ENCODE measurements at regions not wholly inside any gene's neighbourhood (a gene's known extent, or its start where the extent isn't known, plus 50 kb on each side); places are given as distances from the start of the nearest gene placed in this dataset.
A peak's percentile ranks its signal among the peaks of the same experiment; 100 is the strongest.

DNA sequence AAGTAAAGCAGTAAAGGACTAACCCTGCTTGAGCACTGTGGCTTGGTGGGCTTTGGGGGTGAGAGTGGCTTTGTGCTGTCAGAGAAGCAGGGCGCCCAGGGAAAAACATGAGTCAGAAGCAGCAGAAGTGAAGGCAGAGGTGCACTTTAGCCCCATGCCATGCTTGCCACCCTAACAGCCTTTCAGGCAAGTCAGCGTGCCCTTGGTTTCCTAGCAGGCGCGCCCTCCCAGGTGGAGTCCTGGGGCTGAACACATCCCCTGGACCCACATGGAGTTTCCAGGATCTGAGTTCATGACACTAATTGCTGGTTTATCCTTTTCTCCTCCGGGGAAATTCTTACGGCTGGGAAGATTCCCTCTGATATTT is 106.6 kb downstream of the TLR5 start:
- TF ChIP-seq EZH2phosphoT487 (IDR thresholded peaks at IDR 0.05) = no peak
- no peak for TF ChIP-seq EZH2 (IDR thresholded peaks at IDR 0.05)
- TF ChIP-seq, protein P1, sequence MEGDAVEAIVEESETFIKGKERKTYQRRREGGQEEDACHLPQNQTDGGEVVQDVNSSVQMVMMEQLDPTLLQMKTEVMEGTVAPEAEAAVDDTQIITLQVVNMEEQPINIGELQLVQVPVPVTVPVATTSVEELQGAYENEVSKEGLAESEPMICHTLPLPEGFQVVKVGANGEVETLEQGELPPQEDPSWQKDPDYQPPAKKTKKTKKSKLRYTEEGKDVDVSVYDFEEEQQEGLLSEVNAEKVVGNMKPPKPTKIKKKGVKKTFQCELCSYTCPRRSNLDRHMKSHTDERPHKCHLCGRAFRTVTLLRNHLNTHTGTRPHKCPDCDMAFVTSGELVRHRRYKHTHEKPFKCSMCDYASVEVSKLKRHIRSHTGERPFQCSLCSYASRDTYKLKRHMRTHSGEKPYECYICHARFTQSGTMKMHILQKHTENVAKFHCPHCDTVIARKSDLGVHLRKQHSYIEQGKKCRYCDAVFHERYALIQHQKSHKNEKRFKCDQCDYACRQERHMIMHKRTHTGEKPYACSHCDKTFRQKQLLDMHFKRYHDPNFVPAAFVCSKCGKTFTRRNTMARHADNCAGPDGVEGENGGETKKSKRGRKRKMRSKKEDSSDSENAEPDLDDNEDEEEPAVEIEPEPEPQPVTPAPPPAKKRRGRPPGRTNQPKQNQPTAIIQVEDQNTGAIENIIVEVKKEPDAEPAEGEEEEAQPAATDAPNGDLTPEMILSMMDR (IDR thresholded peaks at IDR 0.05) = no peak
- Histone ChIP-seq H4K20me1 (ENCODE audit: low read depth) (no peaks in the 10 kb centered on the region), H3F3A (ENCODE audit: low read depth) (no peaks in the 10 kb centered on the region), H3K4me3 (no peak overlapping the region), H3K9me3 (ENCODE audit: low read depth) (no peaks in the 10 kb centered on the region), H3K79me2 (ENCODE audit: low read depth) (no peaks in the 10 kb centered on the region), H3K27me3 (no peaks in the 10 kb centered on the region), H3K4me2 (no peak overlapping the region), H3K9ac (no peak overlapping the region), H2AFZ (replicated peaks) (no peak overlapping the region), H3K36me3 (no peaks in the 10 kb centered on the region), H3K27ac (no peak overlapping the region), H3K4me1 (no peaks in the 10 kb centered on the region)
- peak overlapping the region; percentile 50 for H3K27ac Mint-ChIP-seq
- no peaks in the 10 kb centered on the region for H3K9me3 Mint-ChIP-seq
- H3K4me3 Mint-ChIP-seq = no peak overlapping the region
- no peak for DNase-seq (ENCODE audit: low spot score)
- H3K36me3 Mint-ChIP-seq = no peaks in the 10 kb centered on the region
- H3K27me3 Mint-ChIP-seq (ENCODE audit: insufficient read depth, low read depth) = peaks cover 17% of the 10 kb centered on the region
- peaks cover 17% of the 10 kb centered on the region for H3K4me1 Mint-ChIP-seq

DNA sequence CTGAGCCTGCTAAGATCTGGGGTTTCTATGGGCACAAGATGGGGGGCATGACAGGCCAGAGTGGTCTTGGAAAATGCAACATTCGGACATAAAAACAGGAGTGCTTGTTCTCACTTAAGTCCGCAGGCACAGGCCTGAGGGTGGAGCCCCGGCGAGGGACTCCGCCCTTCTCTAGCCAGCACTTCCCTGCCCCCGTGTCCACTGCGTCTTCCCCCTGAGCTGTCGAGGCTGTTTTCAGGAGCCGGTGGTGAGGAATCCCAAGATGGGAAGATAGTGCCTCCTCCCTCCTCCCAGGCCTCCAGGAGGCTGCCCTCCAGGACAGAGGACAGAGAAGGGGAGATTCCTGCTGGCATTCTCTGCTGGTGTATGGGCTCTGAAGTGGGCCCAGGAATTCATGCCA is 105.2 kb downstream of the TLR5 start:
- H3K9me3 ChIP-seq (ENCODE audit: low read depth) = no peaks in the 10 kb centered on the region
- TF ChIP-seq EZH2phosphoT487 (IDR thresholded peaks at IDR 0.05) (no peak), EZH2 (IDR thresholded peaks at IDR 0.05) (no peak)
- TF ChIP-seq, protein P1 (IDR thresholded peaks at IDR 0.05) = no peak
- H3K27ac ChIP-seq = no peak overlapping the region
- H3K27me3 Mint-ChIP-seq (ENCODE audit: insufficient read depth, low read depth) = peaks cover 8% of the 10 kb centered on the region
- H3K9ac ChIP-seq = no peak overlapping the region
- H3K36me3 ChIP-seq = no peaks in the 10 kb centered on the region
- no peaks in the 10 kb centered on the region for H3K79me2 ChIP-seq (ENCODE audit: low read depth)
- peaks cover 9% of the 10 kb centered on the region for H3K4me1 Mint-ChIP-seq
- no peaks in the 10 kb centered on the region for H4K20me1 ChIP-seq (ENCODE audit: low read depth)
- no peaks in the 10 kb centered on the region for H3K4me1 ChIP-seq
- no peak overlapping the region for H3K4me3 ChIP-seq
- no peak overlapping the region for H2AFZ ChIP-seq (replicated peaks)
- peaks cover 2% of the 10 kb centered on the region for H3K36me3 Mint-ChIP-seq
- no peaks in the 10 kb centered on the region for H3K27me3 ChIP-seq
- no peak overlapping the region for H3K4me3 Mint-ChIP-seq
- H3K9me3 Mint-ChIP-seq = no peaks in the 10 kb centered on the region
- DNase-seq (ENCODE audit: low spot score) = no peak
- no peaks in the 10 kb centered on the region for H3F3A ChIP-seq (ENCODE audit: low read depth)
- no peak overlapping the region for H3K4me2 ChIP-seq
- no peak overlapping the region for H3K27ac Mint-ChIP-seq

DNA sequence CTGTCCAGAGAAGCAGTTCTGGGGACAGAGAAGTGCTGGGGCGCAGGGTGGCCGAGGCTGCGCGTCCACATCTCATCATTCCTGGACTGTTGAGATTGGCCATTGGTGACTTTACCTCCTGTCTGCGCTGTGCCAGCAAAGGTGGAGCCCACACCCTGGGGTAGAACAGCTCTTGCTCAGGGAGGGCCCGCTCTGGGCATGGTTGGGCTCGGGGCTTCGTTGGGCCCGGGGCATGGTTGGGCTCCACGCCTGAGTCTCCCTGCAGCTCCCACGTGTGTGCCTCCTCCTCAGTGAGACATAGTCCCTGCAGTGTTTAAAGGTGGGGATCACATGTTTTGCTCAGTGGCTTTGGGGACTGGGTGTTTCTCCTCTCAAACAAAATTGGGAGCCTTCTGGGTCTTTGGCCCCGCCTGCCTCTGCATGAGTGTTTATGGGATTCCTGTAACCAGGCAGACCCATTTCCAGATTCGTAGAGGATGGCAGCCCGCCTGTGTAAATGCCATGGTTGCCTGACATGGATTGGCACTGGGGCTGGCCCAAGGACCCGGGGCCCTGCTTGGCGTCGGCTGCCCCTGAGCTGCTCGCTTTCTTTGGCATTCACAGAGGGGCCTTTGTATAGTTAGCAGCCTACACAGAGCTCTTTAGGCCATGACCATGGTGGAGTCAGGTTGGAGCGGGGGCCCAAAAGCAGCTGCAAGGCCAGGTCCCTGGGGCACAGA is 104.6 kb downstream of the TLR5 start:
- Histone ChIP-seq H3K36me3 (no peaks in the 10 kb centered on the region), H3K27ac (no peak overlapping the region), H3K9me3 (ENCODE audit: low read depth) (no peaks in the 10 kb centered on the region), H3K27me3 (no peaks in the 10 kb centered on the region), H3K9ac (no peak overlapping the region), H3K79me2 (ENCODE audit: low read depth) (no peaks in the 10 kb centered on the region), H3F3A (ENCODE audit: low read depth) (no peaks in the 10 kb centered on the region), H3K4me2 (no peak overlapping the region), H3K4me1 (no peaks in the 10 kb centered on the region), H3K4me3 (no peak overlapping the region), H4K20me1 (ENCODE audit: low read depth) (no peaks in the 10 kb centered on the region), H2AFZ (replicated peaks) (no peak overlapping the region)
- Mint-ChIP-seq H3K4me1 (peaks cover 9% of the 10 kb centered on the region), H3K27me3 (ENCODE audit: insufficient read depth, low read depth) (peaks cover 8% of the 10 kb centered on the region), H3K4me3 (no peak overlapping the region), H3K9me3 (no peaks in the 10 kb centered on the region), H3K36me3 (peaks cover 2% of the 10 kb centered on the region), H3K27ac (no peak overlapping the region)
- DNase-seq (ENCODE audit: low spot score) = no peak
- TF ChIP-seq, protein P1 (IDR thresholded peaks at IDR 0.05) = no peak
- no peak for TF ChIP-seq EZH2 (IDR thresholded peaks at IDR 0.05)
- TF ChIP-seq EZH2phosphoT487 (IDR thresholded peaks at IDR 0.05) = no peak

All from neural progenitor cell (in vitro differentiated cells).